ENCODE measurements at regions not wholly inside any gene's neighbourhood (a gene's known extent, or its start where the extent isn't known, plus 50 kb on each side); places are given as distances from the start of the nearest gene placed in this dataset.
"Not testable (repeated sequence)": the region's sequence is repeated elsewhere in the genome, so short reads cannot be mapped to it uniquely, and the experiment has no call there.

- no peak for DNase-seq
These were observed 190.7 kb downstream of the C7orf25 start for GRCh38 chr7:42720991-42721796.

GRCh38 chr7:42720012-42720411, 191.9 kb downstream of the C7orf25 start:
- no peak for DNase-seq

- DNase-seq = not testable (repeated sequence)
These were observed 193.4 kb downstream of the C7orf25 start for GRCh38 chr7:42718466-42718865.

GRCh38 chr7:42714356-42714755, 197.5 kb downstream of the C7orf25 start:
- DNase-seq = no peak

- DNase-seq = no peak
These were observed 202.6 kb downstream of the C7orf25 start for GRCh38 chr7:42709284-42709683.

- no peak for DNase-seq
These were observed 207.2 kb downstream of the C7orf25 start for GRCh38 chr7:42704710-42705109.

- DNase-seq = no peak
These were observed 209.2 kb downstream of the C7orf25 start for GRCh38 chr7:42702647-42703046.

GRCh38 chr7:42700406-42701327, 211.2 kb downstream of the C7orf25 start:
- DNase-seq = no peak

- no peak for DNase-seq
These were observed 212.3 kb downstream of the C7orf25 start for GRCh38 chr7:42699380-42700178.

- DNase-seq = no peak
These were observed 213.1 kb downstream of the C7orf25 start for GRCh38 chr7:42698600-42699374.

GRCh38 chr7:42694894-42695507, 216.9 kb downstream of the C7orf25 start:
- DNase-seq = no peak

- no peak for DNase-seq
These were observed 218.1 kb downstream of the C7orf25 start for GRCh38 chr7:42693722-42694121.

GRCh38 chr7:42692621-42693020, 219.2 kb downstream of the C7orf25 start:
- no peak for DNase-seq

- DNase-seq = no peak
These were observed 220.9 kb downstream of the C7orf25 start for GRCh38 chr7:42690794-42691639.

- no peak for DNase-seq
These were observed 222.2 kb downstream of the C7orf25 start for GRCh38 chr7:42689626-42690025.

GRCh38 chr7:42688056-42688371, 223.9 kb downstream of the C7orf25 start:
- no peak for DNase-seq

- no peak for DNase-seq
These were observed 224.4 kb downstream of the C7orf25 start for GRCh38 chr7:42687211-42688055.

GRCh38 chr7:42686594-42687156, 225.2 kb downstream of the C7orf25 start:
- no peak for DNase-seq

GRCh38 chr7:42685911-42686310, 226.0 kb downstream of the C7orf25 start:
- DNase-seq = no peak

All from NCI-H345 (cell line).